ENCODE measurements at regions not wholly inside any gene's neighbourhood (a gene's known extent, or its start where the extent isn't known, plus 50 kb on each side); places are given as distances from the start of the nearest gene placed in this dataset.

DNA sequence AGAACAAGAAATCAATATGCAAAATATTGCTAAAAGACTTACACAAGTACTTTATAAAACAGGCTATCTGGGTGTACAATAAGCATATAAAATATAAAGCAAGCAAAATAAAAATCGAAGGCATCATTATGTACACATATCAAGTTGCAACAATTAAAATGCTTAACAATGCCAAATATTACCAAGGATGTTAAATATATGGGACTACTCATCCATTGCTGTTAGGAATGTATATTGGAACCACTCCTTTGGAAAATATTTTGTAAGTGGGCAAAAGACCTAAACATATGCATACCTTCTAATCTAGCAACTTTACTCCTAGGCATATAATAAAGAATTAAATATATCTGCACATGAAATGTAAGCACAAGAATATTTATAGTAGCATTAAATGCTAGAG is 632.6 kb upstream of the COX7C start:
- peaks cover 10% of the 10 kb centered on the region for H3K9me3 Mint-ChIP-seq
- no peaks in the 10 kb centered on the region for H3K27me3 Mint-ChIP-seq (ENCODE audit: low read depth)
- no peak overlapping the region for H3K4me3 Mint-ChIP-seq
- H3K4me1 Mint-ChIP-seq, result no peaks in the 10 kb centered on the region
- H3K27ac Mint-ChIP-seq, result no peak overlapping the region
- DNase-seq (ENCODE audit: low spot score) (no peak), ATAC-seq (no peak)
- CTCF ChIA-PET, result no interaction called here
- no peak for TF ChIP-seq ELF4 (CRISPR knock-in tag; IDR thresholded peaks at IDR 0.05; ENCODE audit: low read depth)
- no peak for TF ChIP-seq IRF2 (CRISPR knock-in tag; IDR thresholded peaks at IDR 0.05; ENCODE audit: borderline replicate concordance, low read depth)
- TF ChIP-seq TCF7 (CRISPR knock-in tag; IDR thresholded peaks at IDR 0.05; ENCODE audit: low read depth), result no peak
- no peak for TF ChIP-seq FOXK1 (CRISPR knock-in tag; IDR thresholded peaks at IDR 0.05)
- POLR2A ChIA-PET, result no interaction called here
- peaks cover 8% of the 10 kb centered on the region for H3K36me3 Mint-ChIP-seq

DNA sequence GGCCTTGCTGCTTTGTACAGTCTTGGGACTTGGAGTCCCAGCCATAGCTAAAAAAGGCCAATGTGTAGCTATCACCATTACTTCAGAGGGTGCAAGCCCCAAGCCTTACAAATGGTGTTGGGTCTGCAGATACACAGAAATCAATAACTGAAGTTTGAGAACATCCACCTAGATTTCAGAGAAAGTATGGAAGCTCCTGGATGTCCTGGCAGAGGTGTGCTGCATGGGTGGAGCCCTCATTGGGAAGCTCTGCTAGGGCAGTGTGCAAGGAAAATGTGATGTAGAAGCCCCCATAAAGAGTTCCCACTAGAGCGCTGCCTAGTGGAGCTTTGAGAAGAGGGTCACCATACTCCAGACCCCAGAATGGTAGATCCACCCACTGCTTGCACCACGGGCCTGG is 626.7 kb upstream of the COX7C start:
- DNase-seq (ENCODE audit: low spot score) (no peak), ATAC-seq (no peak)
- H3K4me1 Mint-ChIP-seq, result no peaks in the 10 kb centered on the region
- TF ChIP-seq, protein P1, sequence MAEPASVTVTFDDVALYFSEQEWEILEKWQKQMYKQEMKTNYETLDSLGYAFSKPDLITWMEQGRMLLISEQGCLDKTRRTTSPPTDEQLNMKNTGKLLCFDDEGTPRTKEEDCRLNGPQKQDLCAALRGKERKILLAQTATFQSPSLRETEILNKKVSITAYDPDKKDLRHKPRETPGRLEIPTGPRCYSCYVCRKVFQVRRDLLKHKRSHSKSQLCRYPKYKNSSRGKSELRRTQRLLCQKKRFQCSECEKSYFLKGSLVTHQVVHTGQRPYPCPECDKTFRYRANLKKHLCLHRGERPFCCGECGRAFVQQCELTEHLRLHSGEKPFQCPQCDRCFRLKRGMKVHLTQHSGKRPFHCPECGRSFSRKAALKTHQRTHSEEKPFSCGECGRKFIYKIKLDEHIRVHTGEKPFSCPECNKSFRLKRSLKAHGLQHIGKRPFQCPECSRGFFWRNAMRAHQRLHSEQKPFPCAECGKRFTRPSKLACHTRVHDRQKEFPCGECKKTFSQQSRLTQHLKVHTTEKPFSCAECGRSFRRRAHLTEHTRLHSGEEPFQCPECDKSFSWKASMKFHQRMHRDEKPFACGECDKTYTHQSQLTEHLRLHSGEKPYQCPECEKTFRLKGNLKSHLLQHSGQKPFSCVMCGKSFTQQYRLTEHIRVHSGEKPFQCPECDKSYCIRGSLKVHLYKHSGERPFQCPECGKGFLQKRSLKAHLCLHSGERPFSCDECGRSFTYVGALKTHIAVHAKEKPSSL (CRISPR knock-in tag; conservative IDR thresholded peaks at IDR 0.05), result no peak
- TF ChIP-seq, protein P2, sequence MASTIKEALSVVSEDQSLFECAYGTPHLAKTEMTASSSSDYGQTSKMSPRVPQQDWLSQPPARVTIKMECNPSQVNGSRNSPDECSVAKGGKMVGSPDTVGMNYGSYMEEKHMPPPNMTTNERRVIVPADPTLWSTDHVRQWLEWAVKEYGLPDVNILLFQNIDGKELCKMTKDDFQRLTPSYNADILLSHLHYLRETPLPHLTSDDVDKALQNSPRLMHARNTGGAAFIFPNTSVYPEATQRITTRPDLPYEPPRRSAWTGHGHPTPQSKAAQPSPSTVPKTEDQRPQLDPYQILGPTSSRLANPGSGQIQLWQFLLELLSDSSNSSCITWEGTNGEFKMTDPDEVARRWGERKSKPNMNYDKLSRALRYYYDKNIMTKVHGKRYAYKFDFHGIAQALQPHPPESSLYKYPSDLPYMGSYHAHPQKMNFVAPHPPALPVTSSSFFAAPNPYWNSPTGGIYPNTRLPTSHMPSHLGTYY (CRISPR knock-in tag; IDR thresholded peaks at IDR 0.05), result no peak
- TF ChIP-seq ZNF396 (CRISPR knock-in tag; IDR thresholded peaks at IDR 0.05; ENCODE audit: borderline replicate concordance), result no peak
- TF ChIP-seq GABPB1 (CRISPR knock-in tag; IDR thresholded peaks at IDR 0.05), result no peak
- no peak for TF ChIP-seq NR3C1 (CRISPR knock-in tag; conservative IDR thresholded peaks at IDR 0.05; ENCODE audit: low read depth)
- TF ChIP-seq OVOL2 (CRISPR knock-in tag; IDR thresholded peaks at IDR 0.05; ENCODE audit: borderline replicate concordance), result no peak
- TF ChIP-seq, protein P3, sequence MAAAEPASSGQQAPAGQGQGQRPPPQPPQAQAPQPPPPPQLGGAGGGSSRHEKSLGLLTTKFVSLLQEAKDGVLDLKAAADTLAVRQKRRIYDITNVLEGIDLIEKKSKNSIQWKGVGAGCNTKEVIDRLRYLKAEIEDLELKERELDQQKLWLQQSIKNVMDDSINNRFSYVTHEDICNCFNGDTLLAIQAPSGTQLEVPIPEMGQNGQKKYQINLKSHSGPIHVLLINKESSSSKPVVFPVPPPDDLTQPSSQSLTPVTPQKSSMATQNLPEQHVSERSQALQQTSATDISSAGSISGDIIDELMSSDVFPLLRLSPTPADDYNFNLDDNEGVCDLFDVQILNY (CRISPR knock-in tag; IDR thresholded peaks at IDR 0.05), result no peak
- TF ChIP-seq MYBL2 (CRISPR knock-in tag; IDR thresholded peaks at IDR 0.05), result no peak
- TF ChIP-seq, protein P4, sequence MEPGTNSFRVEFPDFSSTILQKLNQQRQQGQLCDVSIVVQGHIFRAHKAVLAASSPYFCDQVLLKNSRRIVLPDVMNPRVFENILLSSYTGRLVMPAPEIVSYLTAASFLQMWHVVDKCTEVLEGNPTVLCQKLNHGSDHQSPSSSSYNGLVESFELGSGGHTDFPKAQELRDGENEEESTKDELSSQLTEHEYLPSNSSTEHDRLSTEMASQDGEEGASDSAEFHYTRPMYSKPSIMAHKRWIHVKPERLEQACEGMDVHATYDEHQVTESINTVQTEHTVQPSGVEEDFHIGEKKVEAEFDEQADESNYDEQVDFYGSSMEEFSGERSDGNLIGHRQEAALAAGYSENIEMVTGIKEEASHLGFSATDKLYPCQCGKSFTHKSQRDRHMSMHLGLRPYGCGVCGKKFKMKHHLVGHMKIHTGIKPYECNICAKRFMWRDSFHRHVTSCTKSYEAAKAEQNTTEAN (CRISPR knock-in tag; IDR thresholded peaks at IDR 0.05), result no peak
- no peak for TF ChIP-seq SOX15 (CRISPR knock-in tag; IDR thresholded peaks at IDR 0.05)
- TF ChIP-seq NR1H2 (CRISPR knock-in tag; IDR thresholded peaks at IDR 0.05), result no peak
- no peak for TF ChIP-seq EMX1 (CRISPR knock-in tag; IDR thresholded peaks at IDR 0.05)
- TF ChIP-seq NFATC4 (CRISPR knock-in tag; IDR thresholded peaks at IDR 0.05), result no peak
- TF ChIP-seq, protein P5, sequence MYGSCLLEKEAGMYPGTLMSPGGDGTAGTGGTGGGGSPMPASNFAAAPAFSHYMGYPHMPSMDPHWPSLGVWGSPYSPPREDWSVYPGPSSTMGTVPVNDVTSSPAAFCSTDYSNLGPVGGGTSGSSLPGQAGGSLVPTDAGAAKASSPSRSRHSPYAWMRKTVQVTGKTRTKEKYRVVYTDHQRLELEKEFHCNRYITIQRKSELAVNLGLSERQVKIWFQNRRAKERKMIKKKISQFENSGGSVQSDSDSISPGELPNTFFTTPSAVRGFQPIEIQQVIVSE (CRISPR knock-in tag; IDR thresholded peaks at IDR 0.05; ENCODE audit: borderline replicate concordance), result no peak
- TF ChIP-seq CREB1 (CRISPR knock-in tag; IDR thresholded peaks at IDR 0.05), result no peak
- no peak overlapping the region for H3K27ac Mint-ChIP-seq
- H3K4me3 Mint-ChIP-seq, result no peak overlapping the region
- CTCF ChIA-PET, result no interaction called here
- H3K27me3 Mint-ChIP-seq (ENCODE audit: low read depth), result no peaks in the 10 kb centered on the region; the same call in 1 of the 2 replicates
- POLR2A ChIA-PET, result no interaction called here
- peaks cover 33% of the 10 kb centered on the region for H3K9me3 Mint-ChIP-seq
- H3K36me3 Mint-ChIP-seq, result peaks cover 28% of the 10 kb centered on the region
